MM.1S (cell line): ENCODE measurements at regions not wholly inside any gene's neighbourhood (a gene's known extent, or its start where the extent isn't known, plus 50 kb on each side); places are given as distances from the start of the nearest gene placed in this dataset.

ENCODE experiments used
- DNase-seq: peaks from one replicate; pipeline ENCODE4 v3.0.0-alpha.2; 2015
- H2AFZ ChIP-seq: fragments of 300-600 bp; sonication (generic); 2 replicates; pipeline ENCODE4 v1.6.0; 2016; ENCODE audit warnings: antibody characterized with exemption, low read length
- H3F3A ChIP-seq: fragments of 300-600 bp; sonication (generic); 2 replicates; pipeline ENCODE4 v1.6.1; 2016; ENCODE audit warnings: mild to moderate bottlenecking, antibody characterized with exemption, low read length, moderate library complexity, mixed read lengths; ENCODE audit not compliant: insufficient read depth
- H3K27ac ChIP-seq: fragments of 300-600 bp; sonication (generic); 2 replicates; pipeline ENCODE4 v1.5.1; 2016; ENCODE audit warnings: mild to moderate bottlenecking, low read length
- H3K27me3 ChIP-seq: fragments of 300-600 bp; sonication (generic); replicated peaks from 2 replicates; pipeline ENCODE4 v1.6.0; 2016; ENCODE audit warnings: low read length; ENCODE audit not compliant: insufficient read depth
- H3K36me3 ChIP-seq: fragments of 300-600 bp; sonication (generic); replicated peaks from 2 replicates; pipeline ENCODE4 v1.6.1; 2016; ENCODE audit warnings: mild to moderate bottlenecking, low read length, mixed read lengths; ENCODE audit not compliant: insufficient read depth
- H3K4me1 ChIP-seq: fragments of 300-600 bp; sonication (generic); 2 replicates; pipeline ENCODE4 v1.6.1; 2016; ENCODE audit warnings: low read length, mixed read lengths
- H3K4me2 ChIP-seq: fragments of 300-600 bp; sonication (generic); 2 replicates; pipeline ENCODE4 v1.6.0; 2016; ENCODE audit warnings: low read depth, low read length
- H3K4me3 ChIP-seq: fragments of 300-600 bp; sonication (generic); 2 replicates; pipeline ENCODE4 v1.5.1; 2016; ENCODE audit warnings: low read length, mixed read lengths
- H3K79me2 ChIP-seq: fragments of 300-600 bp; sonication (generic); 2 replicates; pipeline ENCODE4 v1.6.1; 2016; ENCODE audit warnings: mixed run types, low read length, mixed read lengths
- H3K9ac ChIP-seq: fragments of 300-600 bp; sonication (generic); 2 replicates; pipeline ENCODE4 v1.6.1; 2016; ENCODE audit warnings: low read length, mixed read lengths
- H3K9me2 ChIP-seq: fragments of 300-600 bp; sonication (generic); replicated peaks from 2 replicates; pipeline ENCODE4 v1.6.1; 2016; ENCODE audit warnings: mild to moderate bottlenecking, low read length, mixed read lengths; ENCODE audit not compliant: insufficient read depth
- H3K9me3 ChIP-seq: fragments of 300-600 bp; sonication (generic); replicated peaks from 2 replicates; pipeline ENCODE4 v1.6.1; 2016; ENCODE audit warnings: mild to moderate bottlenecking, low read length, mixed read lengths; ENCODE audit not compliant: insufficient read depth
- H4K20me1 ChIP-seq: fragments of 300-600 bp; sonication (generic); 2 replicates; pipeline ENCODE4 v1.6.1; 2016; ENCODE audit warnings: mild to moderate bottlenecking, low read length, moderate library complexity, mixed read lengths; ENCODE audit not compliant: insufficient read depth
- CTCF ChIP-seq: fragments of 300-600 bp; sonication (generic); IDR thresholded peaks from 2 replicates; pipeline ENCODE4 v1.5.1; 2016; ENCODE audit warnings: antibody characterized with exemption, low read length, mixed read lengths
- EZH2 ChIP-seq: fragments of 300-600 bp; sonication (generic); optimal IDR thresholded peaks from 2 replicates; pipeline ENCODE3; 2017; ENCODE audit warnings: low read depth, mild to moderate bottlenecking, antibody characterized with exemption, low read length, mixed read lengths
- EZH2phosphoT487 ChIP-seq: fragments of 300-600 bp; sonication (generic); IDR thresholded peaks from 2 replicates; pipeline ENCODE4 v1.6.1; 2018; ENCODE audit warnings: antibody characterized with exemption, low read length

DNA sequence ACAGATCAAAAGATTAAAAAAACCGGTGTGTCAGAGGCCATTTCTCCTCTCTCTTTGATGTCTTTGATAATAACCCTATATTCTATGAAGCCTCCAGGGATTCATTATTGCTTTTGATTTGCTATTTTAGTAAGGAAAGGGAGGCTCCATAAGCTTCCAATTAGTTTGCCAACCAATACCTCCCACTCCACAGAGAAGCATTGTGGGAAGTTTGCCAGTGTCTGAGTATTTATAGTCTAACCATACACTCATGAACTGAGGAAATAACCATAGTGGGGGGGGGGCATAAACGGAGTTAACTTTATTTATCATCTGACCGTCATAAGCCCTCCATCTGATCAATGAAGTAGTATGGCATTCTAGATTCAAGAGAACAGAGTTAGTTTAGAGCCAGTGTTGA is 1066.8 kb upstream of the PABPC4L start:
- Histone ChIP-seq H3K9me2 (no peaks in the 10 kb centered on the region), H3K79me2 (no peaks in the 10 kb centered on the region), H3K4me3 (no peak overlapping the region), H4K20me1 (no peaks in the 10 kb centered on the region), H3K36me3 (no peaks in the 10 kb centered on the region), H3K9ac (no peak overlapping the region), H3K4me2 (no peak overlapping the region), H3K27me3 (no peaks in the 10 kb centered on the region), H3K27ac (no peak overlapping the region), H2AFZ (no peak overlapping the region), H3K4me1 (no peaks in the 10 kb centered on the region), H3K9me3 (no peaks in the 10 kb centered on the region), H3F3A (no peaks in the 10 kb centered on the region)
- DNase-seq, result no peak
- no peak for TF ChIP-seq CTCF
- TF ChIP-seq EZH2phosphoT487, result no peak
- no peak for TF ChIP-seq EZH2

DNA sequence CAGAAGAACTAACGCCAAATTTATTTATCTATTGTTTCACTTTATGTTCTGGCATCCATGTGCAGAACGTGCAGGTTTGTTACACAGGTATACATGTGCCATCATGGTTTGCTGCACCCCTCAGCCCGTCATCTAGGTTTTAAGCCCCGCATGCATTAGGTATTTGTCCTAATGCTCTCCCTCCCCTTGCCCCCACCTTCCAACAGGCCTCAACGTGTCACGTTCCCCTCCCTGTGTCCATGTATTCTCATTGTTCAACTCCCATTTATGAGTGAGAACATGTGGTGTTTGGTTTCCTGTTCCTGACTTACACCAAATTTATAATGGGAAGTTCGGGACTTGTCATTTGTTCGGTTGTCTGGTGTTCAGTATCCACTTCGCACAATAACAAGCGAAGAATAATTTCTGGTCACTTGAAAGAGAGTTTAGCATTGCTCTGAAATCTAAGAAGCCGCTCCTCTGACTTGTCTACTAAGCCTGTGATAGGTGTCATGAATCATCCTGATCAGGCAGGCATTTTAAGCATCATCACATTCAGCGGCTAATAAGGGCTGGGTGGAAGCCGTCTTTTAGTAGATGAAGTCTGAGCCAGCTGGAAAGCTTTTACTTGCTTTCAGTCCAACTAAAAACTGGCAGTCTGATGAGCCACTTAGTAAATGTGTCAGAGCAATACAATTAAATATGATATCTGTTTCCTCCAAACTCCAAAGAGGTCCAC is 1065.7 kb upstream of the PABPC4L start:
- Histone ChIP-seq H3K9ac (no peak overlapping the region), H3K4me3 (no peak overlapping the region)

GRCh38 chr4:135256111-135256510 is 1054.5 kb upstream of the PABPC4L start:
- Histone ChIP-seq H3K4me3 (no peak overlapping the region), H3K4me1 (no peaks in the 10 kb centered on the region), H3K9ac (no peak overlapping the region), H2AFZ (no peak overlapping the region), H3K27ac (no peak overlapping the region), H3K9me3 (no peaks in the 10 kb centered on the region), H3K9me2 (no peaks in the 10 kb centered on the region), H3K36me3 (no peaks in the 10 kb centered on the region), H3F3A (no peaks in the 10 kb centered on the region), H3K27me3 (no peaks in the 10 kb centered on the region), H3K4me2 (no peak overlapping the region), H3K79me2 (no peaks in the 10 kb centered on the region), H4K20me1 (no peaks in the 10 kb centered on the region)
- DNase-seq, result no peak
- TF ChIP-seq EZH2phosphoT487, result no peak
- no peak for TF ChIP-seq CTCF
- TF ChIP-seq EZH2, result no peak

More for the DNA sequence above, 1065.7 kb upstream of the PABPC4L start:
- H3K36me3 ChIP-seq, result no peaks in the 10 kb centered on the region
- no peak overlapping the region for H2AFZ ChIP-seq
- H3K9me2 ChIP-seq, result no peaks in the 10 kb centered on the region
- H3K9me3 ChIP-seq, result no peaks in the 10 kb centered on the region
- H3K27me3 ChIP-seq, result no peaks in the 10 kb centered on the region
- TF ChIP-seq EZH2phosphoT487, result no peak
- TF ChIP-seq CTCF, result no peak
- no peak for TF ChIP-seq EZH2
- H4K20me1 ChIP-seq, result no peaks in the 10 kb centered on the region
- H3K4me1 ChIP-seq, result no peaks in the 10 kb centered on the region
- no peak overlapping the region for H3K4me2 ChIP-seq
- no peaks in the 10 kb centered on the region for H3F3A ChIP-seq
- H3K27ac ChIP-seq, result no peak overlapping the region
- no peak for DNase-seq
- no peaks in the 10 kb centered on the region for H3K79me2 ChIP-seq
